ENCODE measurements at regions not wholly inside any gene's neighbourhood (a gene's known extent, or its start where the extent isn't known, plus 50 kb on each side); places are given as distances from the start of the nearest gene placed in this dataset.

GRCh38 chr7:19322002-19322401 lies 176.8 kb upstream of the FERD3L start:
- no peak for TF ChIP-seq CTCF (conservative IDR thresholded peaks at IDR 0.05; ENCODE audit: low read depth)
- DNase-seq (ENCODE audit: low spot score) = no peak
- POLR2A ChIA-PET (ENCODE audit: low non-redundant PET) = no interaction called here
- CTCF ChIA-PET = no interaction called here
- no peak overlapping the region for H3K27ac ChIP-seq

GRCh38 chr7:19318287-19318686 lies 173.1 kb upstream of the FERD3L start:
- POLR2A ChIA-PET (ENCODE audit: low non-redundant PET) = no interaction called here
- CTCF ChIA-PET = no interaction called here
- no peak for TF ChIP-seq CTCF (conservative IDR thresholded peaks at IDR 0.05; ENCODE audit: low read depth)
- no peak overlapping the region for H3K27ac ChIP-seq
- DNase-seq (ENCODE audit: low spot score) = no peak

- ChIA-PET POLR2A (ENCODE audit: low non-redundant PET) (no interaction called here), CTCF (no interaction called here)
- no peak overlapping the region for H3K27ac ChIP-seq
- DNase-seq (ENCODE audit: low spot score) = no peak
- no peak for TF ChIP-seq CTCF (conservative IDR thresholded peaks at IDR 0.05; ENCODE audit: low read depth)
Observed at GRCh38 chr7:19317461-19317860, 172.2 kb upstream of the FERD3L start.

DNA sequence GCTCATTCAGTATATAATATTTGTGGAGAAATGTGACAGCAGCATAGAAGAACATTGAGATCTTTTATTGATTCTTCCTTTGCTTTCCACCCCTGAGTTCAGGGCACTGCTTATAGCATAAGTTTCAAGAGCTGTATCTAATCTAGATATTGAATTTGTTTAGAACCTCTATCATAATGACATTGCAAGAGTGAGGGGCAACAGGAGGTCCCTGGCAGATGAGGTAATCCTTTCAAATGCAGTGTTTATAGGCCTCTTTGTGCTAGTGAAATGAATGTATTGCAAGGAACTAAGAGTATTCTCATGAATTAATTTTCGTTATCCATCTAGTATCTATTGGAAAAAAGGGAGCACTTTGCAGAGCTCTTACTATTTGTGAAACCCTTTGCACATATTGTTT lies 167.2 kb upstream of the FERD3L start:
- no peak for TF ChIP-seq CTCF (conservative IDR thresholded peaks at IDR 0.05; ENCODE audit: low read depth)
- DNase-seq (ENCODE audit: low spot score) = no peak
- H3K27ac ChIP-seq = no peak overlapping the region
- POLR2A ChIA-PET (ENCODE audit: low non-redundant PET) = no interaction called here
- CTCF ChIA-PET = interaction anchor here (0.6 kb wide), 1 partner anchor 698 kb away, joined by 5 read pairs; no protein-coding TSS in a partner anchor

DNA sequence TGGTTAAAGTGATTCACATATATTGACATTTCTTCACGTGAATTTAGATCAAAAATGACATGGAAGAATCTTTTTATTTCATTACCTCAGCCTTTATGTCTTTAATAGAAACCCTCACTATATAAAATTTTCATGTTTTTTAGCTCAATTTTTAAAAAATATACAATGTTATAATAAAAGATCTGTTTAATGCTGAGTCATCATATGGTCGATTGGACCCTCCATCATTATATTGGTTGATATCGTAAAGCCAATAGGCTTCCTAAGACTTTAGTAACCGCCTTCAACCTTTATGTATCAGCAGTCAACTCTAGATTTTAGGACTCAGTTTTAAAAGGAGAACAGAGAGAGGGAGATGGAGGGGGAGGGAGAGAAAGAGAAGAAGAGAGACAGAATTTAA lies 162.3 kb upstream of the FERD3L start:
- ChIA-PET POLR2A (ENCODE audit: low non-redundant PET) (interaction anchor here (0.7 kb wide), 1 partner anchor 182 kb away, joined by 3 read pairs; no protein-coding TSS in a partner anchor), CTCF (no interaction called here)
- no peak for TF ChIP-seq CTCF (conservative IDR thresholded peaks at IDR 0.05; ENCODE audit: low read depth)
- DNase-seq (ENCODE audit: low spot score) = no peak
- no peak overlapping the region for H3K27ac ChIP-seq

DNA sequence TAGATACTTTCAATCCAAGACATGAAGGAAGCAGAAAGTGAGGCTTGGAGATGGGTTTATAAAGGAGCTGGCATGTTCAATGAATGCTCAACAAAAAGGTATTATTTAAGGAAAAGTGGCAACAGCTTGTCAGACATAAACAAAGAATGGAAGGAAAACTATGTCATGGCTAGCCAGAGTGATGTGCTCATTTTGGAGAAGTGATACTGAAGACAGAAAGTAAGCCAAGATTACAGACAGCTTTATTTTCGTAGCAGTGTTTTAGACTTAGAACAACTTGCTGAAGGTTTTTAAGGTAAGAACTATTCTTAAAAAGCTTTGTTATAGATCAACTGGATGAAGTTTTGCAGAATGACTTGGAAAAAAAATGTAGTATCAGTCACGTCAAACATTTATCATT lies 160.5 kb upstream of the FERD3L start:
- no peak for DNase-seq (ENCODE audit: low spot score)
- CTCF ChIA-PET = no interaction called here
- H3K27ac ChIP-seq = no peak overlapping the region
- POLR2A ChIA-PET (ENCODE audit: low non-redundant PET) = no interaction called here
- no peak for TF ChIP-seq CTCF (conservative IDR thresholded peaks at IDR 0.05; ENCODE audit: low read depth)

DNA sequence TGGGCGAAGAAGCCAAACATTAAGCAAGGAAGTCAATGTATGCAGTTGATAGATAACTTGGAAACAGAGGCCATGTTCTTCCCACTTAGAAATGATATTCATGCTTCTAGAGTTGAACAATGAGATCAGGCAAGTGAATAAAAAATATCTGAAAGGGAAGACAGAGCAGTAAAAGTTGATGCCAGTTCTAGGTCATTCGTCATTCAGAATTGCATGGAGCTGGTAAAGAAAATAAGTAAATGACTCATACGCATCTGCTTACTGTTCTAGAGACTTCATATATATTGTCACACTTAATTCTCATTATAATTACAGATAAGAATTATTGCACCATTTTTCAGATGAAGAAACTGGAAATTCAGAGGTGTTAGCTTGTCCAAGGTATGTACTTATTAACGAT lies 158.9 kb upstream of the FERD3L start:
- POLR2A ChIA-PET (ENCODE audit: low non-redundant PET) = no interaction called here
- no peak for TF ChIP-seq CTCF (conservative IDR thresholded peaks at IDR 0.05; ENCODE audit: low read depth)
- CTCF ChIA-PET = no interaction called here
- H3K27ac ChIP-seq = no peak overlapping the region
- no peak for DNase-seq (ENCODE audit: low spot score)

Measured in RWPE1 (cell line).